ENCODE measurements at regions not wholly inside any gene's neighbourhood (a gene's known extent, or its start where the extent isn't known, plus 50 kb on each side); places are given as distances from the start of the nearest gene placed in this dataset.

DNA sequence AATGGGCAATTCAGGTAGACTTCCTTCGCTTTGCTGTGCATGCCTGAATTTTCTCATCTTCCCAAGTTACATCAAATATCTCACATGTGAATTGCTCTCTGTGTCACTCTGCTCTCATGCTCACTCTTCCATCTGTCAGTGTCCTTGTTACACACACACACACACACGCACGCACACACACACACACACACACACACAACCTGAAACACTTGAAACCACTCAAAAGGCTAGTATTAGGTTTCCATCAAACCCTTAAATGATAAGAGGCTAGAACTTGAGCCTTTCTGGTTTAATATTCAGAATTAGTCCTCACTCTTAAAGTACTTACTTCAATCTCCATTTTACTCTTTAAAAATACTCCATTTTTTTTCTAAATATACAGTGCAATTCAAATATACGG, 282.4 kb downstream of the C11orf87 start:
- in situ Hi-C loops (cut with MboI), result no loop called here
- no peak overlapping the region for H2AFZ ChIP-seq (ENCODE audit: control insufficient read depth, low read depth, low read length)
- SMC1A ChIA-PET (ENCODE audit: uncharacterized antibody, unreplicated experiment), result no interaction called here
- DNase-seq (ENCODE audit: low read depth, low spot score), result no peak
- no TSS peak for BruUV-seq (replicated peaks)
- no peak overlapping the region for H3K27ac ChIP-seq (ENCODE audit: control insufficient read depth, insufficient read depth)
- intact Hi-C loops (cut with micrococcal nuclease; ENCODE audit: unreplicated experiment), result no loop called here
- no peak overlapping the region for H3K4me2 ChIP-seq (ENCODE audit: control insufficient read depth, insufficient read depth)
- FAIRE-seq, result no peak
- no peaks in the 10 kb centered on the region for H4K20me1 ChIP-seq (ENCODE audit: control insufficient read depth, insufficient read depth)
- no peaks in the 10 kb centered on the region for H3K27me3 ChIP-seq (replicated peaks in 1 of 2; ENCODE audit: control insufficient read depth in 2 of 2, insufficient read depth in 2 of 2, low read length in 1 of 2)
- no peaks in the 10 kb centered on the region for H3K4me1 ChIP-seq (ENCODE audit: control insufficient read depth, insufficient read depth, low read length)
- H3K9me3 ChIP-seq (replicated peaks; ENCODE audit: control insufficient read depth, insufficient read depth, low read length), result no peaks in the 10 kb centered on the region
- RAD21 ChIA-PET (ENCODE audit: unreplicated experiment), result no interaction called here
- POLR2A ChIA-PET, result no interaction called here
- no peak overlapping the region for H3K4me3 ChIP-seq
- no peak overlapping the region for H3K9ac ChIP-seq (ENCODE audit: control insufficient read depth, insufficient read depth, low read length)
- H3K79me2 ChIP-seq (ENCODE audit: control insufficient read depth, insufficient read depth, low read length), result no peaks in the 10 kb centered on the region
- WGBS (ENCODE audit: insufficient coverage, insufficient replicate concordance, low lambda C conversion rate, missing lambda C conversion rate), result 62% methylated on average over 4 of the region's 4 CpGs
- no peak for ATAC-seq
- no peaks in the 10 kb centered on the region for H3K36me3 ChIP-seq (ENCODE audit: control insufficient read depth in 2 of 2, insufficient read depth in 2 of 2, low read length in 1 of 2)
- CTCF ChIA-PET, result interaction anchor here (1.6 to 3.2 kb wide), 2 partner anchors 8 to 1007 kb away, joined by 4 to 11 read pairs; no protein-coding TSS in a partner anchor
- TF ChIP-seq, protein P1, sequence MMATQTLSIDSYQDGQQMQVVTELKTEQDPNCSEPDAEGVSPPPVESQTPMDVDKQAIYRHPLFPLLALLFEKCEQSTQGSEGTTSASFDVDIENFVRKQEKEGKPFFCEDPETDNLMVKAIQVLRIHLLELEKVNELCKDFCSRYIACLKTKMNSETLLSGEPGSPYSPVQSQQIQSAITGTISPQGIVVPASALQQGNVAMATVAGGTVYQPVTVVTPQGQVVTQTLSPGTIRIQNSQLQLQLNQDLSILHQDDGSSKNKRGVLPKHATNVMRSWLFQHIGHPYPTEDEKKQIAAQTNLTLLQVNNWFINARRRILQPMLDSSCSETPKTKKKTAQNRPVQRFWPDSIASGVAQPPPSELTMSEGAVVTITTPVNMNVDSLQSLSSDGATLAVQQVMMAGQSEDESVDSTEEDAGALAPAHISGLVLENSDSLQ (IDR thresholded peaks at IDR 0.05), result no peak
- TF ChIP-seq SP1 (IDR thresholded peaks at IDR 0.05; ENCODE audit: low read depth, low read length) (no peak), SMAD5 (IDR thresholded peaks at IDR 0.05; ENCODE audit: low read depth) (no peak), ZNF274 (IDR thresholded peaks at IDR 0.05; ENCODE audit: insufficient read depth, insufficient read length) (no peak), STAT1 (conservative IDR thresholded peaks at IDR 0.05) (no peak), FOXM1 (IDR thresholded peaks at IDR 0.05; ENCODE audit: low read depth, low read length) (no peak), BRCA1 (IDR thresholded peaks at IDR 0.05; ENCODE audit: low read depth, low read length) (no peak), HCFC1 (IDR thresholded peaks at IDR 0.05; ENCODE audit: low read length) (no peak), EP300 (IDR thresholded peaks at IDR 0.05; ENCODE audit: borderline replicate concordance in 1 of 2, control insufficient read depth in 1 of 2, low read depth in 2 of 2, low read length in 2 of 2) (no peak), CHD4 (IDR thresholded peaks at IDR 0.05) (no peak)
- TF ChIP-seq, protein P2, sequence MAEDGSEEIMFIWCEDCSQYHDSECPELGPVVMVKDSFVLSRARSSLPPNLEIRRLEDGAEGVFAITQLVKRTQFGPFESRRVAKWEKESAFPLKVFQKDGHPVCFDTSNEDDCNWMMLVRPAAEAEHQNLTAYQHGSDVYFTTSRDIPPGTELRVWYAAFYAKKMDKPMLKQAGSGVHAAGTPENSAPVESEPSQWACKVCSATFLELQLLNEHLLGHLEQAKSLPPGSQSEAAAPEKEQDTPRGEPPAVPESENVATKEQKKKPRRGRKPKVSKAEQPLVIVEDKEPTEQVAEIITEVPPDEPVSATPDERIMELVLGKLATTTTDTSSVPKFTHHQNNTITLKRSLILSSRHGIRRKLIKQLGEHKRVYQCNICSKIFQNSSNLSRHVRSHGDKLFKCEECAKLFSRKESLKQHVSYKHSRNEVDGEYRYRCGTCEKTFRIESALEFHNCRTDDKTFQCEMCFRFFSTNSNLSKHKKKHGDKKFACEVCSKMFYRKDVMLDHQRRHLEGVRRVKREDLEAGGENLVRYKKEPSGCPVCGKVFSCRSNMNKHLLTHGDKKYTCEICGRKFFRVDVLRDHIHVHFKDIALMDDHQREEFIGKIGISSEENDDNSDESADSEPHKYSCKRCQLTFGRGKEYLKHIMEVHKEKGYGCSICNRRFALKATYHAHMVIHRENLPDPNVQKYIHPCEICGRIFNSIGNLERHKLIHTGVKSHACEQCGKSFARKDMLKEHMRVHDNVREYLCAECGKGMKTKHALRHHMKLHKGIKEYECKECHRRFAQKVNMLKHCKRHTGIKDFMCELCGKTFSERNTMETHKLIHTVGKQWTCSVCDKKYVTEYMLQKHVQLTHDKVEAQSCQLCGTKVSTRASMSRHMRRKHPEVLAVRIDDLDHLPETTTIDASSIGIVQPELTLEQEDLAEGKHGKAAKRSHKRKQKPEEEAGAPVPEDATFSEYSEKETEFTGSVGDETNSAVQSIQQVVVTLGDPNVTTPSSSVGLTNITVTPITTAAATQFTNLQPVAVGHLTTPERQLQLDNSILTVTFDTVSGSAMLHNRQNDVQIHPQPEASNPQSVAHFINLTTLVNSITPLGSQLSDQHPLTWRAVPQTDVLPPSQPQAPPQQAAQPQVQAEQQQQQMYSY (CRISPR knock-in tag; IDR thresholded peaks at IDR 0.05), result no peak
- TF ChIP-seq, protein P3, sequence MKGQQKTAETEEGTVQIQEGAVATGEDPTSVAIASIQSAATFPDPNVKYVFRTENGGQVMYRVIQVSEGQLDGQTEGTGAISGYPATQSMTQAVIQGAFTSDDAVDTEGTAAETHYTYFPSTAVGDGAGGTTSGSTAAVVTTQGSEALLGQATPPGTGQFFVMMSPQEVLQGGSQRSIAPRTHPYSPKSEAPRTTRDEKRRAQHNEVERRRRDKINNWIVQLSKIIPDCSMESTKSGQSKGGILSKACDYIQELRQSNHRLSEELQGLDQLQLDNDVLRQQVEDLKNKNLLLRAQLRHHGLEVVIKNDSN (IDR thresholded peaks at IDR 0.05; ENCODE audit: borderline replicate concordance, extremely low read length, insufficient read depth, low read depth, low read length), result no peak
- TF ChIP-seq, protein P4, sequence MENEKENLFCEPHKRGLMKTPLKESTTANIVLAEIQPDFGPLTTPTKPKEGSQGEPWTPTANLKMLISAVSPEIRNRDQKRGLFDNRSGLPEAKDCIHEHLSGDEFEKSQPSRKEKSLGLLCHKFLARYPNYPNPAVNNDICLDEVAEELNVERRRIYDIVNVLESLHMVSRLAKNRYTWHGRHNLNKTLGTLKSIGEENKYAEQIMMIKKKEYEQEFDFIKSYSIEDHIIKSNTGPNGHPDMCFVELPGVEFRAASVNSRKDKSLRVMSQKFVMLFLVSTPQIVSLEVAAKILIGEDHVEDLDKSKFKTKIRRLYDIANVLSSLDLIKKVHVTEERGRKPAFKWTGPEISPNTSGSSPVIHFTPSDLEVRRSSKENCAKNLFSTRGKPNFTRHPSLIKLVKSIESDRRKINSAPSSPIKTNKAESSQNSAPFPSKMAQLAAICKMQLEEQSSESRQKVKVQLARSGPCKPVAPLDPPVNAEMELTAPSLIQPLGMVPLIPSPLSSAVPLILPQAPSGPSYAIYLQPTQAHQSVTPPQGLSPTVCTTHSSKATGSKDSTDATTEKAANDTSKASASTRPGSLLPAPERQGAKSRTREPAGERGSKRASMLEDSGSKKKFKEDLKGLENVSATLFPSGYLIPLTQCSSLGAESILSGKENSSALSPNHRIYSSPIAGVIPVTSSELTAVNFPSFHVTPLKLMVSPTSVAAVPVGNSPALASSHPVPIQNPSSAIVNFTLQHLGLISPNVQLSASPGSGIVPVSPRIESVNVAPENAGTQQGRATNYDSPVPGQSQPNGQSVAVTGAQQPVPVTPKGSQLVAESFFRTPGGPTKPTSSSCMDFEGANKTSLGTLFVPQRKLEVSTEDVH (IDR thresholded peaks at IDR 0.05; ENCODE audit: low read depth, partially characterized antibody), result no peak
- TF ChIP-seq, protein P5, sequence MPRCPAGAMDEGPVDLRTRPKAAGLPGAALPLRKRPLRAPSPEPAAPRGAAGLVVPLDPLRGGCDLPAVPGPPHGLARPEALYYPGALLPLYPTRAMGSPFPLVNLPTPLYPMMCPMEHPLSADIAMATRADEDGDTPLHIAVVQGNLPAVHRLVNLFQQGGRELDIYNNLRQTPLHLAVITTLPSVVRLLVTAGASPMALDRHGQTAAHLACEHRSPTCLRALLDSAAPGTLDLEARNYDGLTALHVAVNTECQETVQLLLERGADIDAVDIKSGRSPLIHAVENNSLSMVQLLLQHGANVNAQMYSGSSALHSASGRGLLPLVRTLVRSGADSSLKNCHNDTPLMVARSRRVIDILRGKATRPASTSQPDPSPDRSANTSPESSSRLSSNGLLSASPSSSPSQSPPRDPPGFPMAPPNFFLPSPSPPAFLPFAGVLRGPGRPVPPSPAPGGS (IDR thresholded peaks at IDR 0.05; ENCODE audit: borderline replicate concordance, insufficient read depth, low read depth, low read length, poor library complexity, severe bottlenecking), result no peak
